ENCODE measurements at regions not wholly inside any gene's neighbourhood (a gene's known extent, or its start where the extent isn't known, plus 50 kb on each side); places are given as distances from the start of the nearest gene placed in this dataset.

DNA sequence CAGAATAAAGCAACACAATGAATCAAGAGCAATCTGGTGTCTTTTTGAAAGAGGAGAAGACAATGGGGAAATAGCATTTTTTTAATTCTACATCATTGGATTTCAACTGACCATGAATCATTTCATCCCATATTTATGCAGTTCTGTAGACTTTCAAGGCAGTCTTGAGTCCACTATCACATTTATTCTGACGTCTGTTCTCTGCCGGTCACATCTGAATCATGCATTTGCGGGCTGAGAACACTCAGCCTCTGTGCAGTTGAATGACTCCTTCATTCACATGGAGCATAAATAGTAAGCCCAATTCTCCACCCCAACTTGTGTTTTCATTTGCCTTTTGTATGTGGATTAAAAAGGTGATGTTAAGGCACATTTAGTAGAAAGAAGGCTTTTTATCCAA is 128.2 kb downstream of the AKAIN1 start:
- Histone ChIP-seq H3K27ac (ENCODE audit: low read depth in 2 of 2, low read length in 2 of 2) (no peak overlapping the region), H3K36me3 (ENCODE audit: control insufficient read depth in 2 of 3, insufficient read depth in 3 of 3, low read length in 3 of 3) (no peaks in the 10 kb centered on the region), H3K4me1 (ENCODE audit: control insufficient read depth in 2 of 3, insufficient read depth in 2 of 3, low read depth in 1 of 3, low read length in 3 of 3) (no peaks in the 10 kb centered on the region), H3K4me3 (ENCODE audit: low read length in 3 of 3) (no peak overlapping the region), H3K27me3 (ENCODE audit: control insufficient read depth, insufficient read depth, low read length) (no peaks in the 10 kb centered on the region), H3K9ac (ENCODE audit: low read length in 3 of 3) (no peak overlapping the region), H3K9me3 (ENCODE audit: control insufficient read depth in 2 of 3, insufficient read depth in 1 of 3, low read length in 3 of 3) (no peaks in the 10 kb centered on the region)
- intact Hi-C loops (cut with DNase I), result no loop called here
- DNase-seq (no peak), FAIRE-seq (no peak)
- TF ChIP-seq, protein P1, sequence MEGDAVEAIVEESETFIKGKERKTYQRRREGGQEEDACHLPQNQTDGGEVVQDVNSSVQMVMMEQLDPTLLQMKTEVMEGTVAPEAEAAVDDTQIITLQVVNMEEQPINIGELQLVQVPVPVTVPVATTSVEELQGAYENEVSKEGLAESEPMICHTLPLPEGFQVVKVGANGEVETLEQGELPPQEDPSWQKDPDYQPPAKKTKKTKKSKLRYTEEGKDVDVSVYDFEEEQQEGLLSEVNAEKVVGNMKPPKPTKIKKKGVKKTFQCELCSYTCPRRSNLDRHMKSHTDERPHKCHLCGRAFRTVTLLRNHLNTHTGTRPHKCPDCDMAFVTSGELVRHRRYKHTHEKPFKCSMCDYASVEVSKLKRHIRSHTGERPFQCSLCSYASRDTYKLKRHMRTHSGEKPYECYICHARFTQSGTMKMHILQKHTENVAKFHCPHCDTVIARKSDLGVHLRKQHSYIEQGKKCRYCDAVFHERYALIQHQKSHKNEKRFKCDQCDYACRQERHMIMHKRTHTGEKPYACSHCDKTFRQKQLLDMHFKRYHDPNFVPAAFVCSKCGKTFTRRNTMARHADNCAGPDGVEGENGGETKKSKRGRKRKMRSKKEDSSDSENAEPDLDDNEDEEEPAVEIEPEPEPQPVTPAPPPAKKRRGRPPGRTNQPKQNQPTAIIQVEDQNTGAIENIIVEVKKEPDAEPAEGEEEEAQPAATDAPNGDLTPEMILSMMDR (IDR thresholded peaks at IDR 0.05; ENCODE audit: borderline replicate concordance, extremely low read depth, insufficient read depth), result no peak

DNA sequence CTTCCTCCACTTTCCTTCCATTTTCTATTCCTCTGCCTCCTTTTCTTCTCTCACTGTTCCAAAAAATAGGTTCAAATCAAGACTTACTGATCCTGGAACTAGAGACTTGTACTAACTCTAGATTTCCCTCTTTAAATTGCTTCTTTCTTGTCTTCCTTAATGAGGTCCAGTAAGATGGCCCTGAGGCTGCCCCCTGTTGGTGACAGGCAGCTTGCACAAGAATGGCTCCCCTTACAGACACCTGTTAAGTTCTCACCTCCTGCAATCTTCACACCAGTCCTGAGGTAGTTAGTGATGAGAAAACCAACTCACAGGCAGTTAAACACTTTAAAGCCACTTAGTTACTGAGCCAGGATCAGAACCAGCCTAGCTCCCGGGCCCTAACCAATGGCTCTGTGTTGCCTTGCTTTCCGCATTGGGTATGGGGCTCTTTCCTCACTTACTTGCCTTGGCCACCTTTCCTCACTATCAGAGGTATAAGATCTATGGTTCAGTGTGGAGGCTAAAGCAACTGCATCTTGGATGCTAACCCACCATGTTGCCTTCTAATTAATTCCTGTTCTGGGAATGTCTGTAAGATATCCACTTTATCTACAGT is 130.6 kb downstream of the AKAIN1 start:
- H3K27me3 ChIP-seq (ENCODE audit: control insufficient read depth, insufficient read depth, low read length), result no peaks in the 10 kb centered on the region
- no peaks in the 10 kb centered on the region for H3K9me3 ChIP-seq (ENCODE audit: control insufficient read depth in 2 of 3, insufficient read depth in 1 of 3, low read length in 3 of 3)
- H3K4me3 ChIP-seq (ENCODE audit: low read length in 3 of 3), result no peak overlapping the region
- FAIRE-seq (no peak), DNase-seq (no peak)
- intact Hi-C loops (cut with DNase I), result no loop called here
- H3K27ac ChIP-seq (ENCODE audit: low read depth in 2 of 2, low read length in 2 of 2), result no peak overlapping the region
- H3K4me1 ChIP-seq (ENCODE audit: control insufficient read depth in 2 of 3, insufficient read depth in 2 of 3, low read depth in 1 of 3, low read length in 3 of 3), result no peaks in the 10 kb centered on the region
- H3K9ac ChIP-seq (ENCODE audit: low read length in 3 of 3), result no peak overlapping the region
- TF ChIP-seq, protein P1 (IDR thresholded peaks at IDR 0.05; ENCODE audit: borderline replicate concordance, extremely low read depth, insufficient read depth), result no peak
- no peaks in the 10 kb centered on the region for H3K36me3 ChIP-seq (ENCODE audit: control insufficient read depth in 2 of 3, insufficient read depth in 3 of 3, low read length in 3 of 3)

DNA sequence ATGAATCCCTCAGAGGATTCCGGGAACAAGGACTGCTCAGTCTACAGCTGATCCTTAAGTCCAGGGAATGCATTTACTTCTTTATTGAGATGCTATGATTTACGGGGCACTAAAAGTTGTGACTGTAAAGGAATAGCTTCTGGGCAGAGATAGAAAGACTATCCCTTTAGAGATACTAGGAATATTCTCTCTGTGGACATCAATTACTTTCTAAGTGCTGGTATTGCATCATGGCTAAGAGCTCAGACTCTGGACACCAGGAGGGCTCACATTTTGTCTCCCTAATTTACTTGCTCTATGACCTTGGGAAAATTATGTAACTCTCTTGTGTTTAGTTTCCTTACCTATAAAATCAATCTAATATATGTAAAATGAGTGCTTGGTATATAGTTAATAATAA is 131.4 kb downstream of the AKAIN1 start:
- Histone ChIP-seq H3K9me3 (ENCODE audit: control insufficient read depth in 2 of 3, insufficient read depth in 1 of 3, low read length in 3 of 3) (no peaks in the 10 kb centered on the region), H3K36me3 (ENCODE audit: control insufficient read depth in 2 of 3, insufficient read depth in 3 of 3, low read length in 3 of 3) (no peaks in the 10 kb centered on the region), H3K4me1 (ENCODE audit: control insufficient read depth in 2 of 3, insufficient read depth in 2 of 3, low read depth in 1 of 3, low read length in 3 of 3) (no peaks in the 10 kb centered on the region), H3K9ac (ENCODE audit: low read length in 3 of 3) (no peak overlapping the region), H3K4me3 (ENCODE audit: low read length in 3 of 3) (no peak overlapping the region), H3K27me3 (ENCODE audit: control insufficient read depth, insufficient read depth, low read length) (no peaks in the 10 kb centered on the region), H3K27ac (ENCODE audit: low read depth in 2 of 2, low read length in 2 of 2) (no peak overlapping the region)
- DNase-seq (no peak), FAIRE-seq (no peak)
- TF ChIP-seq, protein P1 (IDR thresholded peaks at IDR 0.05; ENCODE audit: borderline replicate concordance, extremely low read depth, insufficient read depth), result no peak
- intact Hi-C loops (cut with DNase I), result no loop called here

DNA sequence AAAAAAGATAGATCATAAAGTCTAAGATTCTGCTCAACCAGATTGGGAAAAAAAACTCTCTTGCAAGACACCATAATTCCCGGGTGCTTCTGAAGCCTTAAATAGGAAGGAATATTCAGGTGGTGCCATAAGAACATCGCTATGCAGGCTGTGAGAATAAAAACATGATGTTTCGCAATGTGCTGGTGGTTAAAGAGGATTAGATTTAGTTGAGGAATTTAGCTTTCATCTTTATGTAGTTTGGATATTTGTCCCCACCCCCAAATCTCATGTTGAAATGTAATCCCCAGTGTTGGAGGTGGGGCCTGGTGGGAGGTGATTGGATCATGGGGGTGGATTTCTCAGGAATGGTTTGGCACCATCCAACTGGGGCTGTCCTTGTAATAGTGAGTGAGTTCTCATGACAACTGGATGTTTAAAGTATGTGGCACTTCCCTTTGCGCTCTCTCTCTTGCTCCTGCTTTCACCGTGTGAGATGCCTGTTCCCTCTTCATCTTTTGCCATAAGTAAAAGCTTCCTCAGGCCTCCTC is 132.2 kb downstream of the AKAIN1 start:
- FAIRE-seq (no peak), DNase-seq (no peak)
- H3K27ac ChIP-seq (ENCODE audit: low read depth in 2 of 2, low read length in 2 of 2), result no peak overlapping the region
- no peaks in the 10 kb centered on the region for H3K9me3 ChIP-seq (ENCODE audit: control insufficient read depth in 2 of 3, insufficient read depth in 1 of 3, low read length in 3 of 3)
- intact Hi-C loops (cut with DNase I), result no loop called here
- no peaks in the 10 kb centered on the region for H3K4me1 ChIP-seq (ENCODE audit: control insufficient read depth in 2 of 3, insufficient read depth in 2 of 3, low read depth in 1 of 3, low read length in 3 of 3)
- H3K36me3 ChIP-seq (ENCODE audit: control insufficient read depth in 2 of 3, insufficient read depth in 3 of 3, low read length in 3 of 3), result no peaks in the 10 kb centered on the region
- H3K4me3 ChIP-seq (ENCODE audit: low read length in 3 of 3), result no peak overlapping the region
- TF ChIP-seq, protein P1 (IDR thresholded peaks at IDR 0.05; ENCODE audit: borderline replicate concordance, extremely low read depth, insufficient read depth), result no peak
- H3K27me3 ChIP-seq (ENCODE audit: control insufficient read depth, insufficient read depth, low read length), result no peaks in the 10 kb centered on the region
- H3K9ac ChIP-seq (ENCODE audit: low read length in 3 of 3), result no peak overlapping the region
